H9 (cell line): ENCODE measurements at regions not wholly inside any gene's neighbourhood (a gene's known extent, or its start where the extent isn't known, plus 50 kb on each side); places are given as distances from the start of the nearest gene placed in this dataset.

Experiments
- DNase-seq: peaks from one replicate; pipeline ENCODE4 v3.0.0-alpha.2; 2017
- H2AFZ ChIP-seq: one replicate; pipeline ENCODE4 v1.6.1; 2013; ENCODE audit warnings: mild to moderate bottlenecking, low read length, control low read depth, moderate library complexity
- H2AK5ac ChIP-seq: 2 replicates; pipeline ENCODE4 v1.6.1; 2013; ENCODE audit warnings: low read length, control low read depth, mixed read lengths; ENCODE audit not compliant: insufficient read length
- H2BK120ac ChIP-seq: one replicate; pipeline ENCODE4 v1.6.1; 2013; ENCODE audit warnings: low read depth, mild to moderate bottlenecking, low read length, control low read depth, inconsistent platforms; ENCODE audit not compliant: poor library complexity, severe bottlenecking
- H2BK12ac ChIP-seq: 2 replicates; pipeline ENCODE4 v1.6.1; 2013; ENCODE audit warnings: low read length, control low read depth, mixed read lengths, low read depth; ENCODE audit not compliant: insufficient read length
- H2BK15ac ChIP-seq: 2 replicates; pipeline ENCODE4 v1.6.1; 2013; ENCODE audit warnings: low read depth, low read length, control low read depth
- H2BK20ac ChIP-seq: one replicate; pipeline ENCODE4 v1.6.1; 2013; ENCODE audit warnings: low read depth, mild to moderate bottlenecking, low read length, control low read depth, inconsistent platforms; ENCODE audit not compliant: poor library complexity, severe bottlenecking
- H2BK5ac ChIP-seq: 2 replicates; pipeline ENCODE4 v1.6.1; 2013; ENCODE audit warnings: low read length, control low read depth, mixed read lengths; ENCODE audit not compliant: insufficient read length
- H3K14ac ChIP-seq: 2 replicates; pipeline ENCODE4 v1.6.1; 2013; ENCODE audit warnings: low read length, control low read depth; ENCODE audit not compliant: insufficient read depth
- H3K18ac ChIP-seq: 2 replicates; pipeline ENCODE4 v1.6.1; 2013; ENCODE audit warnings: low read depth, mild to moderate bottlenecking, mixed read lengths, low read length, control low read depth; ENCODE audit not compliant: insufficient read length
- H3K23ac ChIP-seq: 2 replicates; pipeline ENCODE4 v1.6.1; 2013; ENCODE audit warnings: low read length, control low read depth, mixed read lengths, low read depth; ENCODE audit not compliant: insufficient read length
- H3K23me2 ChIP-seq: 2 replicates; pipeline ENCODE4 v1.6.1; 2013; ENCODE audit warnings: low read depth, mild to moderate bottlenecking, mixed read lengths, low read length, control low read depth; ENCODE audit not compliant: insufficient read length, poor library complexity, severe bottlenecking
- H3K27ac ChIP-seq: 2 replicates; pipeline ENCODE4 v1.5.1; 2013; ENCODE audit warnings: low read length, control low read depth, mixed read lengths, low read depth; ENCODE audit not compliant: insufficient read length
- H3K27me3 ChIP-seq: 2 replicates; pipeline ENCODE4 v1.6.1; 2013; ENCODE audit warnings: low read length, control low read depth, inconsistent platforms; ENCODE audit not compliant: insufficient read depth
- H3K4ac ChIP-seq: 2 replicates; pipeline ENCODE4 v1.6.1; 2013; ENCODE audit warnings: low read depth, mild to moderate bottlenecking, control low read depth, inconsistent platforms, low read length, moderate library complexity
- H3K4me1 ChIP-seq: 2 replicates; pipeline ENCODE4 v1.6.1; 2013; ENCODE audit warnings: low read length, control low read depth, inconsistent platforms; ENCODE audit not compliant: insufficient read depth
- H3K4me2 ChIP-seq: 2 replicates; pipeline ENCODE4 v1.6.1; 2013; ENCODE audit warnings: low read length, control low read depth, mixed read lengths; ENCODE audit not compliant: insufficient read length, insufficient read depth
- H3K56ac ChIP-seq: 2 replicates; pipeline ENCODE4 v1.6.1; 2013; ENCODE audit warnings: low read depth, mild to moderate bottlenecking, mixed read lengths, low read length, control low read depth; ENCODE audit not compliant: insufficient read length
- H3K79me1 ChIP-seq: 2 replicates; pipeline ENCODE4 v1.6.1; 2013; ENCODE audit warnings: low read depth, mild to moderate bottlenecking, moderate library complexity, low read length, control low read depth, inconsistent platforms; ENCODE audit not compliant: insufficient read depth, poor library complexity, severe bottlenecking
- H3K79me2 ChIP-seq: 2 replicates; pipeline ENCODE4 v1.6.1; 2013; ENCODE audit warnings: low read length, control low read depth, inconsistent platforms; ENCODE audit not compliant: insufficient read depth
- H3K9ac ChIP-seq: 2 replicates; pipeline ENCODE4 v1.6.1; 2013; ENCODE audit warnings: low read length, control low read depth, mixed read lengths; ENCODE audit not compliant: insufficient read length; ENCODE audit errors: extremely low read depth
- H3K9me3 ChIP-seq: one replicate; pipeline ENCODE4 v1.6.1; 2013; ENCODE audit warnings: low read depth, low read length, inconsistent platforms; ENCODE audit not compliant: control insufficient read depth
- H3T11ph ChIP-seq: one replicate; pipeline ENCODE4 v1.6.1; 2013; ENCODE audit warnings: mild to moderate bottlenecking, low read length, control low read depth, inconsistent platforms
- H4K20me1 ChIP-seq: one replicate; pipeline ENCODE4 v1.6.1; 2013; ENCODE audit not compliant: control insufficient read depth, insufficient read length, insufficient read depth
- H4K5ac ChIP-seq: 2 replicates; pipeline ENCODE4 v1.6.1; 2013; ENCODE audit warnings: low read depth, mild to moderate bottlenecking, mixed read lengths, low read length, control low read depth; ENCODE audit not compliant: insufficient read length
- H4K8ac ChIP-seq: replicated peaks from 2 replicates; pipeline ENCODE4 v1.6.1; 2013; ENCODE audit warnings: low read length, control low read depth, mixed read lengths, low read depth; ENCODE audit not compliant: insufficient read length
- H4K91ac ChIP-seq: 2 replicates; pipeline ENCODE4 v1.6.1; 2013; ENCODE audit warnings: low read depth, mild to moderate bottlenecking, moderate library complexity, mixed read lengths, low read length, control low read depth; ENCODE audit not compliant: insufficient read length
- H3K27ac Mint-ChIP-seq, 3 experiments: 2 replicates in 2 of 3; 3 replicates in 1 of 3; pipeline ENCODE4 v1.8.0; 2020 to 2021; ENCODE audit warnings: mixed read lengths in 3 of 3, mild to moderate bottlenecking in 1 of 3, moderate library complexity in 1 of 3
- H3K27me3 Mint-ChIP-seq: 2 replicates; pipeline ENCODE4 v1.8.0; 2021; ENCODE audit warnings: low read depth, mild to moderate bottlenecking, moderate library complexity, mixed read lengths
- H3K36me3 Mint-ChIP-seq, 3 experiments: 2 replicates in 2 of 3; 3 replicates in 1 of 3; pipeline ENCODE4 v1.8.0; 2020 to 2021; ENCODE audit warnings: low read depth in 3 of 3, mixed read lengths in 3 of 3; ENCODE audit not compliant: insufficient read depth in 1 of 3
- H3K4me1 Mint-ChIP-seq, 2 experiments: 2 replicates each; pipeline ENCODE4 v1.8.0; 2020; ENCODE audit warnings: mixed read lengths in 2 of 2
- H3K4me3 Mint-ChIP-seq, 2 experiments: 2 replicates in 1 of 2; 3 replicates in 1 of 2; pipeline ENCODE4 v1.8.0; 2020 to 2021; ENCODE audit warnings: mild to moderate bottlenecking in 2 of 2, mixed read lengths in 2 of 2, moderate library complexity in 1 of 2
- H3K9me3 Mint-ChIP-seq, 2 experiments: 2 replicates in 1 of 2; 3 replicates in 1 of 2; pipeline ENCODE4 v1.8.0; 2020; ENCODE audit warnings: mild to moderate bottlenecking in 2 of 2, mixed read lengths in 2 of 2, moderate library complexity in 1 of 2
- CTCF ChIP-seq: fragments of 200-600 bp; sonication (generic); conservative IDR thresholded peaks from 3 replicates; pipeline ENCODE4 v1.8.0; 2021; ENCODE audit warnings: antibody characterized with exemption, mild to moderate bottlenecking
- WGBS: extraction: QIAGEN DNeasy Blood & Tissue Kit; methylation state at CpG from one replicate; pipeline ENCODE4 v1.1.7; 2013; ENCODE audit warnings: missing lambda C conversion rate, low lambda C conversion rate, mixed read lengths; ENCODE audit not compliant: insufficient read length; ENCODE audit errors: extremely low coverage; 5-methylcytosine and 5-hydroxymethylcytosine counted together

- peaks cover 0 to 4% of the 10 kb centered on the region in 2 experiments; a peak in 1 of 5 replicates for H3K9me3 Mint-ChIP-seq
- H3K27ac Mint-ChIP-seq: no peak overlapping the region
- no peaks in the 10 kb centered on the region; the same call in 1 of the 2 replicates for H3K4me1 ChIP-seq
- H2BK5ac ChIP-seq: no peak overlapping the region
- peaks cover 24 to 32% of the 10 kb centered on the region in 2 experiments for H3K4me1 Mint-ChIP-seq
- H3K9ac ChIP-seq: no peak overlapping the region
- H2AFZ ChIP-seq: no peak overlapping the region
- no peak overlapping the region for H4K91ac ChIP-seq
- no peak overlapping the region for H3K4ac ChIP-seq
- no peaks in the 10 kb centered on the region for H3K27me3 ChIP-seq
- H2AK5ac ChIP-seq: no peak overlapping the region
- H2BK12ac ChIP-seq: no peak overlapping the region
- no peak overlapping the region for H3K18ac ChIP-seq
- no peak overlapping the region for H3K4me3 Mint-ChIP-seq
- H3K36me3 Mint-ChIP-seq: no peaks in the 10 kb centered on the region
- H4K8ac ChIP-seq: no peak overlapping the region
- H2BK20ac ChIP-seq: no peak overlapping the region
- H3K23me2 ChIP-seq: no peaks in the 10 kb centered on the region
- H3K14ac ChIP-seq: no peak overlapping the region
- H3K27me3 Mint-ChIP-seq: peaks cover 13% of the 10 kb centered on the region
- DNase-seq: no peak
- no peaks in the 10 kb centered on the region for H3K9me3 ChIP-seq
- no peaks in the 10 kb centered on the region for H3K79me2 ChIP-seq
- H4K5ac ChIP-seq: no peak overlapping the region
- H2BK120ac ChIP-seq: no peak overlapping the region
- no peak overlapping the region for H3K4me2 ChIP-seq
- no CpG with 5 or more reads among the region's 10 CpGs for WGBS
- H3K79me1 ChIP-seq: no peaks in the 10 kb centered on the region
- H3T11ph ChIP-seq: no peak overlapping the region
- no peaks in the 10 kb centered on the region for H4K20me1 ChIP-seq
- H3K27ac ChIP-seq: no peak overlapping the region
- no peak for TF ChIP-seq CTCF
- H3K23ac ChIP-seq: no peak overlapping the region
- H3K56ac ChIP-seq: no peak overlapping the region
- no peak overlapping the region for H2BK15ac ChIP-seq
Measured at GRCh38 chr5:176730815-176731475, 79.4 kb upstream of the UNC5A start.
